Endodermal cell (in vitro differentiated cells): ENCODE measurements at regions not wholly inside any gene's neighbourhood (a gene's known extent, or its start where the extent isn't known, plus 50 kb on each side); places are given as distances from the start of the nearest gene placed in this dataset.

Source experiments
- DNase-seq: peaks from one replicate; pipeline ENCODE4 v3.0.0-alpha.2; 2017
- H3K27ac ChIP-seq: 2 replicates; pipeline ENCODE4 v1.5.1; 2013; ENCODE audit warnings: mild to moderate bottlenecking, low read depth, low read length, moderate library complexity
- H3K27me3 ChIP-seq: 2 replicates; pipeline ENCODE4 v1.6.1; 2013; ENCODE audit warnings: mild to moderate bottlenecking, low read length, moderate library complexity; ENCODE audit not compliant: insufficient read depth, control insufficient read depth, poor library complexity, severe bottlenecking
- H3K36me3 ChIP-seq: 2 replicates; pipeline ENCODE4 v1.7.0; 2013; ENCODE audit warnings: mild to moderate bottlenecking, low read length, moderate library complexity; ENCODE audit not compliant: control insufficient read depth, insufficient read depth
- H3K4me1 ChIP-seq: one replicate; pipeline ENCODE4 v1.7.0; 2013; ENCODE audit warnings: low read length; ENCODE audit not compliant: control insufficient read depth, insufficient read depth
- H3K4me3 ChIP-seq: 2 replicates; pipeline ENCODE4 v1.5.1; 2013; ENCODE audit warnings: mild to moderate bottlenecking, low read length, moderate library complexity
- H3K9ac ChIP-seq: 2 replicates; pipeline ENCODE4 v1.6.1; 2013; ENCODE audit warnings: mild to moderate bottlenecking, low read length, moderate library complexity; ENCODE audit not compliant: poor library complexity, severe bottlenecking; ENCODE audit errors: extremely low read depth
- H3K9me3 ChIP-seq: 2 replicates; pipeline ENCODE4 v1.6.1; 2013; ENCODE audit warnings: mild to moderate bottlenecking, low read length, moderate library complexity; ENCODE audit not compliant: control insufficient read depth
- H3K27ac Mint-ChIP-seq: 2 replicates; pipeline ENCODE4 v1.8.0; 2020; ENCODE audit warnings: mixed read lengths
- H3K27me3 Mint-ChIP-seq: 2 replicates; pipeline ENCODE4 v1.8.0; 2021; ENCODE audit warnings: mild to moderate bottlenecking, mixed read lengths; ENCODE audit not compliant: insufficient read depth
- H3K36me3 Mint-ChIP-seq: 2 replicates; pipeline ENCODE4 v1.8.0; 2020; ENCODE audit warnings: low read depth, mixed read lengths
- H3K4me1 Mint-ChIP-seq: 2 replicates; pipeline ENCODE4 v1.8.0; 2020; ENCODE audit warnings: mixed read lengths
- H3K4me3 Mint-ChIP-seq: 2 replicates; pipeline ENCODE4 v1.8.0; 2020; ENCODE audit warnings: mild to moderate bottlenecking, moderate library complexity, mixed read lengths
- H3K9me3 Mint-ChIP-seq: 2 replicates; pipeline ENCODE4 v1.8.0; 2020; ENCODE audit warnings: mild to moderate bottlenecking, mixed read lengths
- WGBS, 2 experiments: methylation state at CpG; one replicate each; pipeline versions ENCODE4 v1.1.5 to v1.1.7; 2013; ENCODE audit warnings: missing lambda C conversion rate in 2 of 2, mixed read lengths in 1 of 2; ENCODE audit not compliant: insufficient coverage in 1 of 2, insufficient read length in 1 of 2; 5-methylcytosine and 5-hydroxymethylcytosine counted together
- TF ChIP-seq, protein P1 (sequence below): fragments of 200-600 bp; sonication (generic); conservative IDR thresholded peaks from 2 replicates; pipeline ENCODE4 v1.5.0; 2021; ENCODE audit warnings: antibody characterized with exemption, mild to moderate bottlenecking

GRCh38 chr5:15002173-15002572, 130.6 kb upstream of the ANKH start:
- Mint-ChIP-seq H3K27ac (no peak overlapping the region), H3K27me3 (peaks cover 13% of the 10 kb centered on the region), H3K4me3 (no peak overlapping the region), H3K9me3 (peaks cover 5% of the 10 kb centered on the region), H3K36me3 (no peaks in the 10 kb centered on the region), H3K4me1 (no peaks in the 10 kb centered on the region)
- WGBS, 2 experiments: 93 to 95% methylated on average over 7 to 10 of the region's 10 CpGs
- Histone ChIP-seq H3K36me3 (no peaks in the 10 kb centered on the region), H3K4me3 (no peak overlapping the region), H3K9ac (no peak overlapping the region), H3K27me3 (no peaks in the 10 kb centered on the region), H3K4me1 (no peaks in the 10 kb centered on the region), H3K9me3 (peaks cover 17% of the 10 kb centered on the region), H3K27ac (no peak overlapping the region)
- DNase-seq: no peak
- TF ChIP-seq, protein P1, sequence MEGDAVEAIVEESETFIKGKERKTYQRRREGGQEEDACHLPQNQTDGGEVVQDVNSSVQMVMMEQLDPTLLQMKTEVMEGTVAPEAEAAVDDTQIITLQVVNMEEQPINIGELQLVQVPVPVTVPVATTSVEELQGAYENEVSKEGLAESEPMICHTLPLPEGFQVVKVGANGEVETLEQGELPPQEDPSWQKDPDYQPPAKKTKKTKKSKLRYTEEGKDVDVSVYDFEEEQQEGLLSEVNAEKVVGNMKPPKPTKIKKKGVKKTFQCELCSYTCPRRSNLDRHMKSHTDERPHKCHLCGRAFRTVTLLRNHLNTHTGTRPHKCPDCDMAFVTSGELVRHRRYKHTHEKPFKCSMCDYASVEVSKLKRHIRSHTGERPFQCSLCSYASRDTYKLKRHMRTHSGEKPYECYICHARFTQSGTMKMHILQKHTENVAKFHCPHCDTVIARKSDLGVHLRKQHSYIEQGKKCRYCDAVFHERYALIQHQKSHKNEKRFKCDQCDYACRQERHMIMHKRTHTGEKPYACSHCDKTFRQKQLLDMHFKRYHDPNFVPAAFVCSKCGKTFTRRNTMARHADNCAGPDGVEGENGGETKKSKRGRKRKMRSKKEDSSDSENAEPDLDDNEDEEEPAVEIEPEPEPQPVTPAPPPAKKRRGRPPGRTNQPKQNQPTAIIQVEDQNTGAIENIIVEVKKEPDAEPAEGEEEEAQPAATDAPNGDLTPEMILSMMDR: no peak

DNA sequence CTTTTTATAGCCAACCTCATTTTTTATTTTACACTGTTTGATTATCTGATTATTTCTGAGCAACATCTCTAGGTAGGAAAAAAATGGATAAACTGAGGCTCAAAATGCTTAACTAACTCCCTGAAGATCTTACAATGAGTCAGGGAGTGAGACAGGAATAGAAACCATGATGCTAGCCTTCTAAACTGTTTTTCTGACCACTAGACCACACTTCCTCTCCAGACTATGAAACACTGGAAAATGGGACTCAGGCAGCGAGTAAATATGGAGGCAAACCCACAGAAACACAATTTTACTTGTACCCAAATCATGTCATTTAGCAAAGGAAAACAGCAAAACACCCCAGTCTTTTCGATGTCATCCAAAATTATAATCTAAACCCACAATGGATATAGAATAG, 129.9 kb upstream of the ANKH start:
- WGBS, 2 experiments: 91% methylated on average over 2 of the region's 2 CpGs; no CpG with 5 or more reads in 1 of the 2 experiments
- Mint-ChIP-seq H3K9me3 (peaks cover 5% of the 10 kb centered on the region), H3K27me3 (peaks cover 13% of the 10 kb centered on the region), H3K4me3 (no peak overlapping the region), H3K36me3 (no peaks in the 10 kb centered on the region), H3K4me1 (no peaks in the 10 kb centered on the region), H3K27ac (no peak overlapping the region)
- no peak for DNase-seq
- no peak overlapping the region for H3K27ac ChIP-seq
- H3K9ac ChIP-seq: no peak overlapping the region
- no peaks in the 10 kb centered on the region for H3K4me1 ChIP-seq
- H3K4me3 ChIP-seq: no peak overlapping the region
- no peaks in the 10 kb centered on the region for H3K36me3 ChIP-seq
- TF ChIP-seq, protein P1: no peak
- no peaks in the 10 kb centered on the region for H3K27me3 ChIP-seq
- peaks cover 17% of the 10 kb centered on the region for H3K9me3 ChIP-seq

- H3K4me3 Mint-ChIP-seq: no peak overlapping the region
- Histone ChIP-seq H3K9ac (no peak overlapping the region), H3K4me3 (no peak overlapping the region), H3K27me3 (no peaks in the 10 kb centered on the region), H3K4me1 (no peaks in the 10 kb centered on the region), H3K9me3 (peaks cover 17% of the 10 kb centered on the region), H3K27ac (no peak overlapping the region), H3K36me3 (no peaks in the 10 kb centered on the region)
- TF ChIP-seq, protein P1: no peak
- H3K9me3 Mint-ChIP-seq: peaks cover 6% of the 10 kb centered on the region
- H3K36me3 Mint-ChIP-seq: no peaks in the 10 kb centered on the region
- H3K27ac Mint-ChIP-seq: no peak overlapping the region
- 85 to 95% methylated on average over 3 of the region's 3 CpGs for WGBS, 2 experiments
- no peaks in the 10 kb centered on the region for H3K27me3 Mint-ChIP-seq
- DNase-seq: no peak
- H3K4me1 Mint-ChIP-seq: no peaks in the 10 kb centered on the region
These were observed 126.9 kb upstream of the ANKH start for GRCh38 chr5:14998491-14998890.
